ENCODE measurements at regions not wholly inside any gene's neighbourhood (a gene's known extent, or its start where the extent isn't known, plus 50 kb on each side); places are given as distances from the start of the nearest gene placed in this dataset.

- DNase-seq = no peak
Measured at GRCh38 chr19:27705896-27706295, 1507.1 kb downstream of the UQCRFS1 start.

DNA sequence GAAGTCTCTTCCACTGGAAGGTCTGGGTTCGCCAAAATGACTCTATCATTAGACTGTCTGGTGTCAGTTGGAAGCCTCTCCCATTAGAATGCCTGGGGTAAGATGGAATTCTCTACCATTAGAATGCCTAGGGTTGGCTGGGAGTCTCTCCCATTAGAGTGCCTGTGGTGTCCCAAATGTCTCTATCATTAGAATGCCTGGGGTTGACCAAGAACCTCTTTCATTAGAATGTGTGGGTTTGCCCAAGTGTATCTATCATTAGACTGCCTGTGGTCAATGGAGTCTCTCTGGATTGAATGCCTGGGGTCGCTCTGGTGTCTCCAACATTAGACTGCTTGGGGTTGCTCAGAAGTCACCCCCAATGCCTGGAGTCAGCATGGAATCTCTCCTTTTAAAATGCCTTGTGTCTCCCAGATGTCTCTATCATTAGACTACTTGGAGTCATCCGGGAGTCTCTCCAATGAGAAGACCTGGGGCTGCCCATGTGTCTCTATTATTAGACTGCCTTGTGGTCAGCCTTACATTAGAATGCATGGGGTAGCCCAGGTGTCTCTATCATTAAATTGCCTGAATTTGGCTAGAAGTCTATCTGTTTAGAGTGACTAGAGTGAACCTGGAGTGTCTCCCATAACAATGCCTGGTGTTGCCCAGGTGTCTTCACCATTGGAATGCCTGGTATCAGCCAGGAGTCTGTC is 1518.4 kb downstream of the UQCRFS1 start:
- DNase-seq = no peak

GRCh38 chr19:27691991-27692390 is 1521.0 kb downstream of the UQCRFS1 start:
- no peak for DNase-seq

- DNase-seq = no peak
Measured at GRCh38 chr19:27689734-27690241, 1523.2 kb downstream of the UQCRFS1 start.

DNA sequence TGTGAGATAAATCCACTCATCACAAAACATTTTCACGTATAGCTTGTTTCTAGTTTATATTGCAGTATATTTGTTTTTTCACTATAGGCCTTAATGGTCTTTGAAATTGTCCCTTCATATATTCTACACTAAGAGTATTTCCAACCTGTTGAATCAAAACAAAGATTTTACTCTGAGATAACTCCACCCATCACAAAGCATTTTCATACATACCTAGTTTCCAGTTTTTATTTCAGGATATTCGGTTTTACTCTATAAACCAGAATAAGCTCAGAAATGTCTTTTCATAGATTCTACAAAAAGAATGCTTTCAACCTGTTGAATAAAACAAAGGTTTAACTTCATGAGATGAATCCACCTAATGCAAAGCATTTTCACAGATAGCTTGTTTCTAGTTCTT is 1528.7 kb downstream of the UQCRFS1 start:
- no peak for DNase-seq

- no peak for DNase-seq
Measured at GRCh38 chr19:27681972-27682371, 1531.0 kb downstream of the UQCRFS1 start.

DNA sequence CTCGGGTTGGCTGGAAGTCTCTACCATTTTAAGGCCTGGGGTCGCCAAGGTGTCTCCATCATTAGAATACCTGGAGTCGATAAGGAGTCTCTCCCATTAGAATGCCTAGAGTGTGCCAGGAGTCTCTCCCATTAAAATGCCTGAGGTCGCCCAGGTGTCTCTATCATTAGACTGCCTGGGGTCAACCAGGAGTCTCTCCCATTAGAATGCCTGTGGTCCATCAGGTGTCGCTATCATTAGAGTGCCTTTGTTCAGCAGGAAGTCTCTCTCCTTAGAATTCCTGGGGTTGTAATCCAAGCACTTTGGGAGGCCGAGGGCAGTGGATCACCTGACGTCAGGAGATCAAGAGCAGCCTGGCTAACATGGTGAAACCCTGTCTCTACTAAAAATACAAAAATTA is 1533.0 kb downstream of the UQCRFS1 start:
- no peak for DNase-seq

DNA sequence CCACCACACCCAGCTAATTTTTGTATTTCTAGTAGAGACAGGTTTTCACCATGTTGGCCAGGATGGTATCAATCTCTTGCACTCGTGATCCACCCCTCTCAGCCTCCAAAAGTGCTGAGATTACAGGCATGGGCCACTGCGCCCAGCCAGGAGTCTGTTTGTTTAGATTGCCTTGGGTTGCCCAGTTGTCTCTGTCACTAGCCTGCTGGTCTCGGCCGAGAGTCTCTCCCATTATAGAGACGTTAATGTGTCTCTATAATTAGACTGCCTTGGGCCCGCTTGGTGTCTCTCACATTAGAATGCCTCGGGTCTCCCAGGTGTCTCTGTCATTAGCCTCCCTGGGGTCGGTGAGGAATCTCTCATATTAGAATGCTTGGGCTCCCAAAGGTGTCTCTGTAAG is 1533.6 kb downstream of the UQCRFS1 start:
- DNase-seq = no peak

GRCh38 chr19:27676877-27677276 is 1536.1 kb downstream of the UQCRFS1 start:
- DNase-seq = no peak

DNA sequence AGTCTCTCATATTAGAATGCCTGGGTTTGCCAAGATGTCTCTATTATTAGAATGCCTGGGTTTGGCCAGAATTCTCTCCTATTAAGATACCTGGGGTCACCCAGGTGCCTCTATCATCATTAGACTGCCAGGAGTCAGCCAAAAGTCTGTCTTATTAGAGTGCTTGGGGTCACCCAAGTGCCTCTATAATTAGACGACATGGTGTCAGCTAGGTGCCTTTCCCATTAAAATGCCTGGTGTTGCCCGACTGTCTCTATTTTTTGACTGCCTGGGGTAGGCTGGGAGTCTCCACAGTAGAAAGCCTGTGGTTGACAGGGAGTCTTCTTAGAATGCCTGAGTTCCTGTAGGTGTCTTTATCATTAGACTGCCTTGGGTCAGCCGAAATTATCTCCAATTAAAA is 1536.6 kb downstream of the UQCRFS1 start:
- DNase-seq = no peak

DNA sequence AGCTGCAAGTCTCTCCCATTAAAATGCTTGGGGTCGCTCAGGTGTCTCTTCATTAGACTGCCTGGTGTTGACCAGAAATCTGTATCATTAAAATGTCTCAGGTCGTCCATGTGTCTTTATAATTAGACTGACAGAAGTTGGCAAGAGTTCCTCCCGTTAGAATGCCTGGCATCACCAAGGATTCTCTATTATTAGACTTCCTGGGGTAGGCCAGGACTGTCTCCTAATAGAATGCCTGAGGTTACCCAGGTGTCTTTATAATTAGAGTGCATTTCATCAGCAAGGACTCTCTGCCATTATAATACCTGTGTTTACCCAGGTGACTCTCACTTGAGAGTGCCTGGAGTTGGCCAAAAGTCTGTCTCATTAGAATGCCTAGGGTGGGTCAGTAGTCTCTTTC is 1537.2 kb downstream of the UQCRFS1 start:
- no peak for DNase-seq

GRCh38 chr19:27674701-27675100 is 1538.2 kb downstream of the UQCRFS1 start:
- DNase-seq = no peak

DNA sequence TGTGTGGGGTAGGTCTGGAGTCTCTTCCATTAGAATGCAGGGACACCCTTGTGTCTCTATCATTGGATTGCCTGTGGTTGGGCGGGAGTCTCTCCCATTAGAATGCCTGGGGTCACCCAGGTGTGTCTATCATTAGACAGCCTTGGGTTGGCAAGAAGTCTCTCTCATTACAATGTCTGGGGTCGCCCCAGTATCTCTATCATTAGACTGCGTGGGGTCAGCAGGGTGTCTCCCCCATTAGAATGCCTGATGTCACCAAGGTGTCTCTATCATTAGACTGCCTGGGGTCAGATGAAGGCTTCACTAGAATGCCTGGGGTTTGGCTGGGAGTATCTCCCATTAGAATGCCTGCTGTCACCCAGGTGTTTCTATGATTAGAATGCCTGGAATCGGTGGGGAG is 1539.0 kb downstream of the UQCRFS1 start:
- DNase-seq = no peak

- no peak for DNase-seq
Measured at GRCh38 chr19:27672309-27673047, 1540.5 kb downstream of the UQCRFS1 start.

- no peak for DNase-seq
Measured at GRCh38 chr19:27671876-27672275, 1541.1 kb downstream of the UQCRFS1 start.

DNA sequence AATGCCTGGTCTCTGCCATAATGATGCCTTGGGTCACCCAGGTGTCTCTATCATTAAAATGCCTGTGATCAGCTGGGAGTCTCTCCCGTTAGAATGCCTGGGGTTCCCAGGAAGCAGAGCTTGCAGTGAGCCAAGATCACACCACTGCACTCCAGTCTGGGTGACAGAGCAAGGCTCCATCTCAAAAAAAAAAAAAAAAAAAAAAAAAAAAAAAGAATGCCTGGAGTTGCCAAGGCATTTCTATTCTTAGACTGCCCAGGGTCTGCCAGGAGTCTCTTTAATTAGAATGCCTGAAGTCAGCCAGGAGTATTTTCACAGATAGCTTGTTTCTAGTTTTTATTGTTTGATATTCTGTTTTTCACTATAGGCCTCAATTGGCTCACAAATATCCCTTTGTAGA is 1552.5 kb downstream of the UQCRFS1 start:
- DNase-seq = no peak

DNA sequence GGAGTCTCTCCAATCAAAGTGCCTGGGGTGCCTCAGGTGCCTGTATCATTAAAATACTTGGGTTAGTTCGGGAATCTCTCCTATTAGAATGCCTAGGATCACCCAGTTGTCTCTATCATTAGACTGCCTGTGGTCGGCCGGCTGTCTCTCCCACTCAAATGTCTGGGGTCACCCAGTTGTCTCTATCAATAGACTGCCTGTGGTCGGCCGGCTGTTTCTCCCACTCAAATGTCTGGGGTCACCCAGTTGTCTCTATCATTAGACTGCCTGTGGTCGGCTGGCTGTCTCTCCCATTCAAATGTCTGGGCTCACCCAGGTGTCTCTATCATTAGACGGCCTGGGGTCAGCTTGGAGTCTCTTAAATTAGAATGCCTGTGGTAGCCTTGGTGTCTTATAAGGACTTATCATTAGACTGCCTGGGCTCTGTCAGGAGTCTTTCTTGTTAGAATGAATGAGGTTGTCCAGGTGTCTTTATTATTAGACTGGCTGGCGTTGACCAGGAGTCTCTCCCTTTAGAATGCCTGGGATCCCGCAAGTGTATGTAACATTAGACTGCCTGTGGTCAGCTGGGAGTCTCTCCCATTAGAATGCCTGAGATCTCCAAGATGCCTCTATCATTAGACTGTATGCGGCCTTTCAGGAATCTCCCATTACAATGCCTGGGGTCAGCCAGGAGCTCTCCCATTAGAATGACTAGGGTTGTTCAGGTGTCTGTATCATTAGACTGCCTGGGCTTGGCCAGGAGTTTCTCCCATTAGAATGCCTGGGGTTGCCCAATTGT is 1555.5 kb downstream of the UQCRFS1 start:
- DNase-seq = no peak

GRCh38 chr19:27654266-27654990 is 1558.5 kb downstream of the UQCRFS1 start:
- DNase-seq = no peak

GRCh38 chr19:27652796-27653195 is 1560.2 kb downstream of the UQCRFS1 start:
- DNase-seq = no peak

DNA sequence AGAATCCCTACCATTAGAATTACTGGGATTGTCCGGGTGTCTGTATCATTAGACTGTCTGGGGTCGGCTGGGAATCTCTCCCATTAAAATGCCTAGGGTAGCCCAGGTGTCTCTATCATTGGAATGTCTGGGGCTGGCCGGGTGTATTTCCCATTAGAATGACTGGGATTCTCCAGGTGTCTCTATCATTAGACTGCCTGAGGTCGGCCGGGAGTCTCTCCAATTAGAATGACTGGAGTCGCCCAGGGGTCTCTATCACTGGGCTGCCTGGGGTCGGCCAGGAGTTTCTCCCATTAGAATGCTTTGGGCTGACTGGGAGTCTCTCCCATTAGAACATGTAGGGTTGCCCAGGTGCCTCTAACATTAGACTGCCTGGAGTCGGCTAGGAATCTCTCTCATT is 1560.7 kb downstream of the UQCRFS1 start:
- DNase-seq = no peak

GRCh38 chr19:27647423-27647822 is 1565.5 kb downstream of the UQCRFS1 start:
- DNase-seq = no peak

- no peak for DNase-seq
Measured at GRCh38 chr19:27635401-27635800, 1577.5 kb downstream of the UQCRFS1 start.

GRCh38 chr19:27618006-27618405 is 1594.9 kb downstream of the UQCRFS1 start:
- DNase-seq = no peak
